K562 (cell line): ENCODE measurements at regions not wholly inside any gene's neighbourhood (a gene's known extent, or its start where the extent isn't known, plus 50 kb on each side); places are given as distances from the start of the nearest gene placed in this dataset.
"Not testable (repeated sequence)": the region's sequence is repeated elsewhere in the genome, so short reads cannot be mapped to it uniquely, and the experiment has no call there.

ENCODE experiments used
- ATAC-seq: fragments of 200-7000 bp; cut with Tn5 transposase; 3 replicates; pipeline ENCODE4 v1.9.1; 2020; ENCODE audit warnings: moderate library complexity
- BruUV-seq: library from RNA; stranded (reverse); fragments of 400-500 nt; replicated peaks from 2 replicates; lab custom pipeline; 2021; lab: Mats Ljungman, UMichigan
- CTCF ChIA-PET: fragments of 300-600 bp; formaldehyde crosslinking; extraction: SDS; loops from one replicate; lab custom pipeline; 2021; ENCODE audit warnings: low intra/inter-chr PET ratio; lab: Yijun Ruan, JAX
- POLR2A ChIA-PET: fragments of 300-600, 350-650 bp; sonication (Branson Sonifier 250); formaldehyde crosslinking; extraction: SDS; loops from one replicate; lab custom pipeline; 2021; ENCODE audit warnings: antibody characterized with exemption, inconsistent platforms; lab: Yijun Ruan, JAX
- DNase-seq, 4 experiments: peaks; one replicate each; pipeline versions ENCODE4 v3.0.0 to v3.0.0-alpha.2; 2011 to 2018; ENCODE audit warnings: low spot score in 3 of 4, mixed read lengths in 3 of 4; ENCODE audit errors: extremely low read depth in 1 of 4
- FAIRE-seq: peaks from 2 replicates; lab custom pipeline; 2011; peaks lifted over from hg19 to GRCh38; lab: Jason Lieb, UNC
- H2AFZ ChIP-seq: 2 replicates; pipeline ENCODE4 v1.6.0; 2011; ENCODE audit warnings: low read depth, low read length, control low read depth, inconsistent platforms
- H3K27ac ChIP-seq: fragments of 200-600 bp; 3 replicates; pipeline ENCODE4 v1.8.0; 2011; ENCODE audit warnings: low read depth, mild to moderate bottlenecking, control low read depth, inconsistent platforms, low read length, moderate library complexity, mixed read lengths; ENCODE audit errors: extremely low read depth
- H3K27me3 ChIP-seq, 2 experiments: fragments of 300-600 bp in 1 of 2; 2 replicates in 1 of 2; 3 replicates in 1 of 2; pipeline versions ENCODE4 v1.6.0 to v1.8.0; 2011; ENCODE audit warnings: inconsistent platforms in 2 of 2, low read length in 2 of 2, mild to moderate bottlenecking in 1 of 2, mixed read lengths in 1 of 2, moderate library complexity in 1 of 2; ENCODE audit not compliant: control insufficient read depth in 2 of 2, insufficient read depth in 2 of 2
- H3K36me3 ChIP-seq: fragments of 300-600 bp; 3 replicates; pipeline ENCODE4 v1.8.0; 2011; ENCODE audit warnings: mild to moderate bottlenecking, low read length, inconsistent platforms; ENCODE audit not compliant: control insufficient read depth, insufficient read depth
- H3K4me1 ChIP-seq, 2 experiments: fragments of 200-600 bp in 1 of 2; replicated peaks in 1 of 2; 2 replicates in 1 of 2; 3 replicates in 1 of 2; pipeline versions ENCODE4 v1.5.1 to v1.8.0; 2011; ENCODE audit warnings: inconsistent platforms in 2 of 2, low read length in 2 of 2, mild to moderate bottlenecking in 1 of 2, mixed read lengths in 1 of 2, moderate library complexity in 1 of 2; ENCODE audit not compliant: control insufficient read depth in 2 of 2, insufficient read depth in 2 of 2
- H3K4me2 ChIP-seq: 2 replicates; pipeline ENCODE4 v1.6.1; 2011; ENCODE audit warnings: low read length, control low read depth, inconsistent platforms, mixed read lengths; ENCODE audit not compliant: insufficient read depth
- H3K4me3 ChIP-seq: fragments of 200-600 bp; sonication (generic), shearing (Covaris generic); 2 replicates; pipeline ENCODE4 v1.5.1; 2016; ENCODE audit warnings: control low read depth, inconsistent platforms
- H3K79me2 ChIP-seq: fragments of 200-600 bp; 3 replicates; pipeline ENCODE4 v1.8.0; 2011; ENCODE audit warnings: low read length, inconsistent platforms; ENCODE audit not compliant: control insufficient read depth, insufficient read depth
- H3K9ac ChIP-seq, 2 experiments: 2 replicates each; pipeline versions ENCODE4 v1.6.0 to v1.6.1; 2011; ENCODE audit warnings: low read depth in 2 of 2, low read length in 2 of 2, control low read depth in 1 of 2, inconsistent platforms in 1 of 2, mild to moderate bottlenecking in 1 of 2, mixed read lengths in 1 of 2; ENCODE audit not compliant: insufficient read depth in 1 of 2
- H3K9me1 ChIP-seq: one replicate; pipeline ENCODE4 v1.6.0; 2011; ENCODE audit warnings: inconsistent platforms, mild to moderate bottlenecking, low read length, moderate library complexity; ENCODE audit not compliant: control insufficient read depth, insufficient read depth
- H3K9me3 ChIP-seq: replicated peaks from 2 replicates; pipeline ENCODE4 v1.5.1; 2011; ENCODE audit warnings: low read depth, low read length, inconsistent platforms; ENCODE audit not compliant: control insufficient read depth, insufficient read depth
- H4K20me1 ChIP-seq: replicated peaks from 2 replicates; pipeline ENCODE4 v1.6.1; 2011; ENCODE audit warnings: low read length, inconsistent platforms, mixed read lengths; ENCODE audit not compliant: control insufficient read depth, insufficient read depth
- WGBS: fragments of 100-300 bp; shearing (Covaris generic); methylation state at CpG from one replicate; pipeline ENCODE4 v1.1.6; 2016; ENCODE audit warnings: low coverage, mixed read lengths; ENCODE audit not compliant: insufficient coverage; ENCODE audit errors: missing lambda C conversion rate; 5-methylcytosine and 5-hydroxymethylcytosine counted together
- in situ Hi-C: fragments of 300-500 bp; cut with MboI; formaldehyde crosslinking; loops from 4 replicates; pipeline ENCODE4 v1.15.0; 2018; ENCODE audit warnings: inconsistent platforms, mixed read lengths
- intact Hi-C: fragments of 100-400 bp; cut with micrococcal nuclease; formaldehyde crosslinking; loops from 2 replicates; pipeline ENCODE4 v1.14.2; 2022

GRCh38 chr1:183081-183480, 268.4 kb downstream of the OR4F29 start:
- H3K27ac ChIP-seq, H3K4me1 ChIP-seq, intact Hi-C loops, ATAC-seq, H3K9me1 ChIP-seq, CTCF ChIA-PET, H3K4me2 ChIP-seq, POLR2A ChIA-PET, in situ Hi-C loops, DNase-seq, H3K9me3 ChIP-seq, H3K4me3 ChIP-seq, H3K27me3 ChIP-seq, H4K20me1 ChIP-seq, H3K36me3 ChIP-seq, H2AFZ ChIP-seq, H3K79me2 ChIP-seq, FAIRE-seq, BruUV-seq, H3K9ac ChIP-seq: not testable (repeated sequence)
- 97% methylated on average over 5 of the region's 10 CpGs for WGBS

GRCh38 chr1:182631-183030, 268.8 kb downstream of the OR4F29 start:
- H3K27me3 ChIP-seq, H3K79me2 ChIP-seq, H3K4me1 ChIP-seq, in situ Hi-C loops, H2AFZ ChIP-seq, BruUV-seq, H3K9me1 ChIP-seq, H4K20me1 ChIP-seq, H3K4me2 ChIP-seq, CTCF ChIA-PET, FAIRE-seq, H3K4me3 ChIP-seq, intact Hi-C loops, H3K36me3 ChIP-seq, POLR2A ChIA-PET, DNase-seq, ATAC-seq, H3K9ac ChIP-seq, H3K9me3 ChIP-seq, H3K27ac ChIP-seq: not testable (repeated sequence)
- WGBS: 100% methylated on average over 1 of the region's 7 CpGs
